ENCODE measurements at regions not wholly inside any gene's neighbourhood (a gene's known extent, or its start where the extent isn't known, plus 50 kb on each side); places are given as distances from the start of the nearest gene placed in this dataset.

DNA sequence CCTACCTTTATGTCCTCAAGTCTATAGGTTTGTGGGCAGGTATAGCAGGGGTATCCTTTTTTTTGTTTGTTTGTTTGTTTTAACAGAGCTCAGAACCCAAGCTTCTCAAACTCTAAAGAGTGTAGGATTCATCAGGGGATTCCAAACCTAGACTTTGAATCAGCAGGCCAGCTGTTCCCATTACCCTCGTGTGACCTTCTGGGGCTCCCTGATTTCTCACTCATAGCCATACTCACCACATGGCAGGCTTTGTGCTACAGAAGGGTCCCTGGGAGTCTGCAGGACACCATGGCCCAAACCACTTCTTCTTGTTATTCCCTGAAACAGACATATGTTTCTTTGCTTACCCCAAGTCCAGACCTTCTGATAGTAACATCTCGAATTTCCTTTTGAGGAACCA, 350.8 kb upstream of the TSHZ2 start:
- DNase-seq (no peak), ATAC-seq (ENCODE audit: low read depth) (no peak)
- Histone ChIP-seq H3K4me3 (ENCODE audit: control extremely low read depth in 1 of 5, extremely low read depth in 1 of 5, insufficient read depth in 1 of 5, low read depth in 2 of 5, low read length in 4 of 5) (no peak overlapping the region), H2AFZ (ENCODE audit: insufficient read depth, low read depth, low read length, poor library complexity, severe bottlenecking) (no peak overlapping the region), H3K79me2 (ENCODE audit: control insufficient read depth, insufficient read depth, low read length) (no peaks in the 10 kb centered on the region), H4K20me1 (ENCODE audit: control insufficient read depth, insufficient read depth, low read length, poor library complexity, severe bottlenecking) (no peaks in the 10 kb centered on the region), H3K9me3 (ENCODE audit: control extremely low read depth in 1 of 3, control insufficient read depth in 2 of 3, insufficient read depth in 1 of 3, low read length in 2 of 3) (peaks cover 0 to 2% (median 0%) of the 10 kb centered on the region in 3 donors), H3K27ac (ENCODE audit: low read length in 2 of 2) (no peak overlapping the region), H3K9ac (ENCODE audit: low read length) (no peak overlapping the region), H3K27me3 (replicated peaks in 1 of 4; ENCODE audit: control extremely low read depth in 1 of 4, control insufficient read depth in 3 of 4, insufficient read depth in 4 of 4, low read length in 3 of 4) (no peaks in the 10 kb centered on the region), H3K4me1 (ENCODE audit: control insufficient read depth in 2 of 2, insufficient read depth in 2 of 2, low read length in 2 of 2) (no peaks in the 10 kb centered on the region), H3K36me3 (replicated peaks in 1 of 2; ENCODE audit: control extremely low read depth in 1 of 2, control insufficient read depth in 1 of 2, extremely low read depth in 1 of 2, insufficient read depth in 2 of 2, low read length in 1 of 2) (no peaks in the 10 kb centered on the region), H3K4me2 (replicated peaks; ENCODE audit: low read depth, low read length, poor library complexity, severe bottlenecking) (no peak overlapping the region)
- CTCF ChIA-PET: no interaction called here
- Mint-ChIP-seq H3K9me3 (ENCODE audit: insufficient read depth) (no peaks in the 10 kb centered on the region), H3K27ac (no peak overlapping the region), H3K4me3 (no peak overlapping the region), H3K27me3 (peaks cover 10% of the 10 kb centered on the region), H3K4me1 (no peaks in the 10 kb centered on the region)
- TF ChIP-seq, protein P1, sequence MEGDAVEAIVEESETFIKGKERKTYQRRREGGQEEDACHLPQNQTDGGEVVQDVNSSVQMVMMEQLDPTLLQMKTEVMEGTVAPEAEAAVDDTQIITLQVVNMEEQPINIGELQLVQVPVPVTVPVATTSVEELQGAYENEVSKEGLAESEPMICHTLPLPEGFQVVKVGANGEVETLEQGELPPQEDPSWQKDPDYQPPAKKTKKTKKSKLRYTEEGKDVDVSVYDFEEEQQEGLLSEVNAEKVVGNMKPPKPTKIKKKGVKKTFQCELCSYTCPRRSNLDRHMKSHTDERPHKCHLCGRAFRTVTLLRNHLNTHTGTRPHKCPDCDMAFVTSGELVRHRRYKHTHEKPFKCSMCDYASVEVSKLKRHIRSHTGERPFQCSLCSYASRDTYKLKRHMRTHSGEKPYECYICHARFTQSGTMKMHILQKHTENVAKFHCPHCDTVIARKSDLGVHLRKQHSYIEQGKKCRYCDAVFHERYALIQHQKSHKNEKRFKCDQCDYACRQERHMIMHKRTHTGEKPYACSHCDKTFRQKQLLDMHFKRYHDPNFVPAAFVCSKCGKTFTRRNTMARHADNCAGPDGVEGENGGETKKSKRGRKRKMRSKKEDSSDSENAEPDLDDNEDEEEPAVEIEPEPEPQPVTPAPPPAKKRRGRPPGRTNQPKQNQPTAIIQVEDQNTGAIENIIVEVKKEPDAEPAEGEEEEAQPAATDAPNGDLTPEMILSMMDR (IDR thresholded peaks at IDR 0.05): no peak
- no peak for TF ChIP-seq EZH2 (IDR thresholded peaks at IDR 0.05; ENCODE audit: borderline replicate concordance, insufficient read depth, low read depth, low read length, poor library complexity, severe bottlenecking)
- intact Hi-C loops (cut with micrococcal nuclease): no loop called here
- POLR2A ChIA-PET: no interaction called here
- WGBS (ENCODE audit: insufficient coverage): 61% methylated on average over 2 of the region's 2 CpGs

DNA sequence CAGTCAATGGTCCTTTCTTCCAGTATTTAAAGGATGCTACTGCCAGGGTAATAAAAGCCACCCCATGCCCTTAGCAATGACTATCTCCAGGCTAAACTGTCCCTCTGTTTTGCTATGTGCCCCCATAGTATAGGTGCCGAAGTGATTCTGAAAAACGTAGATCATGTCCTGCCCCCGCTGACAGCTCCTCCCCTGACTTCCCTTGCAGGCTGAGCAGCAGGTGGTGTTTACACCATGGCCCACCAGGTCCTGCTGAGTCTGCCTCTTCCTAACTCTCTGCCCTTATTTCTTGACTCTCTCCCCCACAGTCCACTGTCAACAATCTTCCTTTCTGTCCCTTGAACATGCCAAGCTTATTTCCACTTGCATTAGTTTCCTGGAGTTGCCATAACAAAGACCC, 352.5 kb upstream of the TSHZ2 start:
- Histone ChIP-seq H3K4me3 (ENCODE audit: control extremely low read depth in 1 of 5, extremely low read depth in 1 of 5, insufficient read depth in 1 of 5, low read depth in 2 of 5, low read length in 4 of 5) (no peak overlapping the region), H3K9ac (ENCODE audit: low read length) (no peak overlapping the region), H3K4me1 (ENCODE audit: control insufficient read depth in 2 of 2, insufficient read depth in 2 of 2, low read length in 2 of 2) (no peaks in the 10 kb centered on the region), H3K27me3 (replicated peaks in 1 of 4; ENCODE audit: control extremely low read depth in 1 of 4, control insufficient read depth in 3 of 4, insufficient read depth in 4 of 4, low read length in 3 of 4) (peaks cover 0 to under 1% (median 0%) of the 10 kb centered on the region in 4 experiments), H4K20me1 (ENCODE audit: control insufficient read depth, insufficient read depth, low read length, poor library complexity, severe bottlenecking) (no peaks in the 10 kb centered on the region), H3K9me3 (ENCODE audit: control extremely low read depth in 1 of 3, control insufficient read depth in 2 of 3, insufficient read depth in 1 of 3, low read length in 2 of 3) (peaks cover 0 to 2% (median 0%) of the 10 kb centered on the region in 3 donors), H3K36me3 (replicated peaks in 1 of 2; ENCODE audit: control extremely low read depth in 1 of 2, control insufficient read depth in 1 of 2, extremely low read depth in 1 of 2, insufficient read depth in 2 of 2, low read length in 1 of 2) (no peaks in the 10 kb centered on the region), H3K4me2 (replicated peaks; ENCODE audit: low read depth, low read length, poor library complexity, severe bottlenecking) (no peak overlapping the region), H3K79me2 (ENCODE audit: control insufficient read depth, insufficient read depth, low read length) (no peaks in the 10 kb centered on the region), H2AFZ (ENCODE audit: insufficient read depth, low read depth, low read length, poor library complexity, severe bottlenecking) (no peak overlapping the region), H3K27ac (ENCODE audit: low read length in 2 of 2) (no peak overlapping the region)
- POLR2A ChIA-PET: no interaction called here
- Mint-ChIP-seq H3K27me3 (peaks cover 13% of the 10 kb centered on the region), H3K4me3 (no peak overlapping the region), H3K9me3 (ENCODE audit: insufficient read depth) (no peaks in the 10 kb centered on the region), H3K4me1 (no peaks in the 10 kb centered on the region), H3K27ac (no peak overlapping the region)
- TF ChIP-seq, protein P1 (IDR thresholded peaks at IDR 0.05): no peak
- no peak for TF ChIP-seq EZH2 (IDR thresholded peaks at IDR 0.05; ENCODE audit: borderline replicate concordance, insufficient read depth, low read depth, low read length, poor library complexity, severe bottlenecking)
- CTCF ChIA-PET: no interaction called here
- DNase-seq: no peak
- WGBS (ENCODE audit: insufficient coverage): 74% methylated on average over 3 of the region's 3 CpGs
- ATAC-seq (ENCODE audit: low read depth): no peak
- intact Hi-C loops (cut with micrococcal nuclease): no loop called here
